CD4-positive, CD25-positive, alpha-beta regulatory T cell (primary cell): ENCODE measurements at regions not wholly inside any gene's neighbourhood (a gene's known extent, or its start where the extent isn't known, plus 50 kb on each side); places are given as distances from the start of the nearest gene placed in this dataset.

ENCODE experiments used
- ATAC-seq, 2 donors: fragments of 150-1000 bp; cut with Tn5 transposase; one replicate each; pipeline ENCODE4 v1.10.0; 2021; ENCODE audit warnings: low read depth in 2 of 2, moderate number of reproducible peaks in 2 of 2, moderate library complexity in 1 of 2
- DNase-seq, 3 donors: peaks; one replicate each; pipeline versions ENCODE4 v3.0.0 to v3.0.0-alpha.2; 2012 to 2022; ENCODE audit warnings: mixed read lengths in 1 of 3
- H3K27ac ChIP-seq: one replicate; pipeline ENCODE4 v1.7.0; 2013; ENCODE audit warnings: mild to moderate bottlenecking, low read length; ENCODE audit not compliant: insufficient read depth, poor library complexity, severe bottlenecking
- H3K27me3 ChIP-seq: one replicate; pipeline ENCODE4 v1.7.0; 2013; ENCODE audit warnings: low read length; ENCODE audit not compliant: control insufficient read depth, insufficient read depth
- H3K36me3 ChIP-seq: one replicate; pipeline ENCODE4 v1.7.0; 2013; ENCODE audit warnings: mild to moderate bottlenecking, low read length, moderate library complexity; ENCODE audit not compliant: control insufficient read depth, insufficient read depth
- H3K4me1 ChIP-seq: 2 replicates; pipeline ENCODE4 v1.7.0; 2013; ENCODE audit warnings: mild to moderate bottlenecking, low read length; ENCODE audit not compliant: insufficient read depth, control insufficient read depth, poor library complexity, severe bottlenecking
- H3K4me3 ChIP-seq: one replicate; pipeline ENCODE4 v1.7.0; 2013; ENCODE audit warnings: low read depth, mild to moderate bottlenecking, low read length, moderate library complexity
- H3K9me3 ChIP-seq, 2 experiments: 1 replicate in 1 of 2; 2 replicates in 1 of 2; pipeline ENCODE4 v1.7.0; 2013; ENCODE audit warnings: low read length in 2 of 2, mild to moderate bottlenecking in 1 of 2, moderate library complexity in 1 of 2; ENCODE audit not compliant: control insufficient read depth in 2 of 2
- H3K27ac Mint-ChIP-seq, 3 donors: one replicate each; pipeline ENCODE4 v1.8.0; 2020 to 2022; ENCODE audit warnings: mild to moderate bottlenecking in 3 of 3, mixed read lengths in 3 of 3, moderate library complexity in 2 of 3
- H3K27me3 Mint-ChIP-seq: one replicate; pipeline ENCODE4 v1.8.0; 2022; ENCODE audit warnings: mild to moderate bottlenecking, mixed read lengths
- H3K36me3 Mint-ChIP-seq: one replicate; pipeline ENCODE4 v1.8.0; 2020; ENCODE audit warnings: mixed read lengths
- H3K4me1 Mint-ChIP-seq, 4 donors: one replicate each; pipeline ENCODE4 v1.8.0; 2020 to 2022; ENCODE audit warnings: mixed read lengths in 4 of 4, mild to moderate bottlenecking in 1 of 4
- H3K4me3 Mint-ChIP-seq, 4 donors: one replicate each; pipeline ENCODE4 v1.8.0; 2020 to 2022; ENCODE audit warnings: mild to moderate bottlenecking in 4 of 4, mixed read lengths in 4 of 4, moderate library complexity in 3 of 4
- H3K9me3 Mint-ChIP-seq, 7 donors: one replicate each; pipeline ENCODE4 v1.8.0; 2020 to 2022; ENCODE audit warnings: mixed read lengths in 7 of 7, mild to moderate bottlenecking in 3 of 7, moderate library complexity in 2 of 7

- Mint-ChIP-seq H3K4me1 (no peaks in the 10 kb centered on the region), H3K36me3 (no peaks in the 10 kb centered on the region), H3K27ac (no peak overlapping the region), H3K27me3 (no peaks in the 10 kb centered on the region), H3K9me3 (peaks cover 0 to 6% (median 0%) of the 10 kb centered on the region in 7 donors), H3K4me3 (no peak overlapping the region)
- ATAC-seq, result no peak
- no peaks in the 10 kb centered on the region for H3K36me3 ChIP-seq
- H3K4me3 ChIP-seq, result no peak overlapping the region
- no peak for DNase-seq
- peaks cover 0 to 2% of the 10 kb centered on the region in 2 experiments for H3K9me3 ChIP-seq
- H3K27ac ChIP-seq, result no peak overlapping the region
- no peaks in the 10 kb centered on the region for H3K4me1 ChIP-seq
- no peaks in the 10 kb centered on the region for H3K27me3 ChIP-seq
Observed at GRCh38 chrX:26376037-26376708, 160.2 kb downstream of the MAGEB5 start.

DNA sequence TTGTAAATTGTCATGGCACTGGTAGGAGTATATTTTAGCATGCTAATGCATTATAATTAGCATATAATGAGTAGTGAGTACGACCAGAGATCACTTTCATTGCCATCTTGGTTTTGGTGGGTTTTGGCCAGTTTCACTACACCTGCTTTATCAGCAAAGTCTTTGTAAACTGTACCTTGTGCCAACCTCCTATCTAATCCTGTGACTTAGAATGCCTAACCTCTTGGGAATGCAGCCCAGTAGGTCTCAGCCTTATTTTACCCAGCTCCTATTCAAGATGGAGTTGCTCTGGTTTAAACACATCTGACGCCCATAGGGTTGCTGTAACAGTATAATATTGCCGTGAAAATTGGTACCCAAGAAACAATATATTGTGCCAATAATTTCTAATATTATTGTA is 159.4 kb downstream of the MAGEB5 start:
- Mint-ChIP-seq H3K27me3 (no peaks in the 10 kb centered on the region), H3K36me3 (no peaks in the 10 kb centered on the region), H3K4me3 (no peak overlapping the region), H3K9me3 (peaks cover 0 to 8% (median 4%) of the 10 kb centered on the region in 7 donors), H3K4me1 (no peaks in the 10 kb centered on the region), H3K27ac (no peak overlapping the region)
- Histone ChIP-seq H3K9me3 (peaks cover 0 to 2% of the 10 kb centered on the region in 2 experiments), H3K4me1 (no peaks in the 10 kb centered on the region), H3K27ac (no peak overlapping the region), H3K36me3 (no peaks in the 10 kb centered on the region), H3K4me3 (no peak overlapping the region), H3K27me3 (no peaks in the 10 kb centered on the region)
- DNase-seq (no peak), ATAC-seq (no peak)

DNA sequence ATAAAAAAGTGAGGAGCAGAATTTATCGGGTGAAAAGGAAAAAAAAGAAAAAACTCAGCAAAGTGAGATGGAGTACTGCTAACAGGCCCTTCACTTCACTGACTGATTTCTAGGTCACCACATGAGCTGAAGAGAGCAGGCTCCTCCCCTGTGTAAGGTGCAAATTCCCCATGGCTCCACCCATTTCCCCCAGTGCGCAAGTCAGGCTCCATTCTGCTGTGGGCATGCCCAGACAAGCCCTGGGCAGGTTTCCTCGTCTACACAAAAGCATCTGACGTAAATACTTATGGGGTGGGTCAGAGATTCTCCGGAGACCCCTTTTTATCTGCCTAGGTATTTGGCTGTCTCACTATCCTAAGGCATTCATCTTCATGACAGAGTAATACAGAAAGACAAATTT is 157.9 kb downstream of the MAGEB5 start:
- Histone ChIP-seq H3K27ac (no peak overlapping the region), H3K4me1 (no peaks in the 10 kb centered on the region), H3K27me3 (no peaks in the 10 kb centered on the region), H3K36me3 (no peaks in the 10 kb centered on the region), H3K9me3 (peaks cover 2 to 4% of the 10 kb centered on the region in 2 experiments), H3K4me3 (no peak overlapping the region)
- H3K36me3 Mint-ChIP-seq, result no peaks in the 10 kb centered on the region
- H3K4me3 Mint-ChIP-seq, result no peak overlapping the region
- peaks cover 0 to 7% (median 6%) of the 10 kb centered on the region in 7 donors for H3K9me3 Mint-ChIP-seq
- H3K27me3 Mint-ChIP-seq, result no peaks in the 10 kb centered on the region
- DNase-seq (peak in 1 of 3 donors; percentile 0), ATAC-seq (no peak)
- H3K4me1 Mint-ChIP-seq, result no peaks in the 10 kb centered on the region
- no peak overlapping the region for H3K27ac Mint-ChIP-seq

GRCh38 chrX:26352891-26353430 is 137.0 kb downstream of the MAGEB5 start:
- Mint-ChIP-seq H3K4me3 (no peak overlapping the region), H3K36me3 (no peaks in the 10 kb centered on the region), H3K27ac (no peak overlapping the region), H3K27me3 (no peaks in the 10 kb centered on the region), H3K9me3 (peaks cover 0 to 6% (median 0%) of the 10 kb centered on the region in 7 donors), H3K4me1 (no peaks in the 10 kb centered on the region)
- no peak overlapping the region for H3K4me3 ChIP-seq
- H3K36me3 ChIP-seq, result no peaks in the 10 kb centered on the region
- H3K4me1 ChIP-seq, result no peaks in the 10 kb centered on the region
- no peaks in the 10 kb centered on the region for H3K27me3 ChIP-seq
- no peak overlapping the region for H3K27ac ChIP-seq
- ATAC-seq (no peak), DNase-seq (no peak)
- H3K9me3 ChIP-seq, result no peaks in the 10 kb centered on the region

DNA sequence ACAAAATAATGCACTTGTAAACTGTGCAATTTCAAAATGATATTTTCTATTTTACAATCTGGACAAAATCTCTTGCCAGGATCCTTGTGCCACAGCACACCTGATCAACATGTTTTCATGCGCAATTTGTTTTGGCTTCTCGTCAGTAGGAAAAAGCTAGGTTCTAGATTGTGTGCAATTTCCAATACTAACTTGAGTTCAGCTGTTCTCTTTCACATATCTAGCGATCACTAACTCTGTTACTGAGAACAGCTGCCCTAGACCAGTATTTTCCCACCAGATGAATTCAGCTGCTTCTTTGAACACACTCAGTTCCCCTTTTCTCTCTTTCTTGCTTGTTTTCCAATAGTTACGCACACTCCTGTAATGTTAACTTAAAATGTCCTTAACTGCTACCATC is 131.2 kb downstream of the MAGEB5 start:
- DNase-seq (no peak), ATAC-seq (no peak)
- Mint-ChIP-seq H3K36me3 (no peaks in the 10 kb centered on the region), H3K4me3 (no peak overlapping the region), H3K9me3 (peaks cover 0 to 4% (median 0%) of the 10 kb centered on the region in 7 donors), H3K27ac (no peak overlapping the region), H3K27me3 (no peaks in the 10 kb centered on the region), H3K4me1 (no peaks in the 10 kb centered on the region)
- Histone ChIP-seq H3K27me3 (no peaks in the 10 kb centered on the region), H3K4me3 (no peak overlapping the region), H3K4me1 (no peaks in the 10 kb centered on the region), H3K27ac (no peak overlapping the region), H3K9me3 (no peaks in the 10 kb centered on the region), H3K36me3 (no peaks in the 10 kb centered on the region)

DNA sequence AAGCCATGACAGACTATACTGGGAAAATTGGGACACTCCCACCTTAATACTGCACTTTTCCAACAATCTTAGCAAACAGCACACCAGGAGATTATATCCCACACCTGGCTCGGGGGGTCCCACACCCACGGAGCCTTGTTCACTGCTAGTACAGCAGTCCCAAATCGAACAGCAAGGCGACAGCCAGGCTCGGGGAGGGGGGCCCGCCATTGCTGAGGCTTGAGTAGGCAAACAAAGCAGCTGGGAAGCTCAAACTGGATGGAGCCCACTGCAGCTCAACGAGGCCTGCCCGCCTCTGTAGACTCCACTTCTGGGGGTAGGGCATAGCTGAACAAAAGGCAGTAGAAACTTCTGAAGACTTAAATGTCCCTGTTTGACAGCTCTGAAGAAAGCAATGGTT is 118.3 kb downstream of the MAGEB5 start:
- Mint-ChIP-seq H3K4me1 (no peaks in the 10 kb centered on the region), H3K27ac (no peak overlapping the region), H3K4me3 (no peak overlapping the region), H3K9me3 (peaks cover 0 to 8% (median 0%) of the 10 kb centered on the region in 7 donors), H3K36me3 (no peaks in the 10 kb centered on the region), H3K27me3 (no peaks in the 10 kb centered on the region)
- no peak for DNase-seq
- no peaks in the 10 kb centered on the region for H3K27me3 ChIP-seq
- no peaks in the 10 kb centered on the region for H3K9me3 ChIP-seq
- H3K36me3 ChIP-seq, result no peaks in the 10 kb centered on the region
- no peak overlapping the region for H3K27ac ChIP-seq
- ATAC-seq, result no peak
- no peak overlapping the region for H3K4me3 ChIP-seq
- no peaks in the 10 kb centered on the region for H3K4me1 ChIP-seq

DNA sequence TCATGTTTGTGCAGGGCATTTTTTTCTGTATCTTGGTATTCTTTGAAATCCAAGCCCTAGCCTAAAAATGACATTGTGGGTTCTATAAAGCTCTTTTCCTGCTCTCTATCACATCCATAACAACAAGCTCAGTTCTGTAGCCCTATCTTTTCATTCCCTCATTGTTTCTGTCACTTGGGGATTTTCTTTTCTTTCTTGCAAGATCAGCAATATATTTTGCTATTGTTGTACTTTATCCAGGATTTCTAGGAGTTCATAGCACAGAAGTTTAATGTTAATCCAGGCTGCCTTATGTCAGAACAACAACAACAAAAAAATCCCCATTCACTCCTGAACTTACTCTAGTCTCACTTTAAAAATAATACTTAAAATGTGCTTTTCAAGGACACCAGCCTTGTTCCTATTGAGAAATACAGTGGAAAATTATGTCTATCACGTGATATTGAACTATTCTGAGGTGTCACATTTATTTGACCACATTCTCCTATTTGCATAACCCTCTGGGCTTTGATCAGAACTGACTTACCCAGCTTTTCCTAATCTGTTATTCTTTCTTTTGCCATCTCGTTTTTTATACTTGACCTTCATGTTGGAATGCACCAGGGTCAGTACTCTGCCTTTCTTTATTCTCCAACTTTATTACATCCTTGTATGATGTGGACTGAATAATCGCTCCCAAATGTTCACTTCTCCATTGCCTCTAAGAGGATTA is 112.8 kb downstream of the MAGEB5 start:
- no peak overlapping the region for H3K4me3 Mint-ChIP-seq
- no peaks in the 10 kb centered on the region for H3K4me1 Mint-ChIP-seq
- no peaks in the 10 kb centered on the region for H3K36me3 ChIP-seq
- no peaks in the 10 kb centered on the region for H3K27me3 Mint-ChIP-seq
- ATAC-seq (no peak), DNase-seq (no peak)
- no peak overlapping the region for H3K4me3 ChIP-seq
- H3K36me3 Mint-ChIP-seq, result no peaks in the 10 kb centered on the region
- H3K9me3 ChIP-seq, result no peaks in the 10 kb centered on the region
- H3K27ac ChIP-seq, result no peak overlapping the region
- H3K4me1 ChIP-seq, result no peaks in the 10 kb centered on the region
- no peaks in the 10 kb centered on the region for H3K27me3 ChIP-seq
- H3K27ac Mint-ChIP-seq, result no peak overlapping the region
- H3K9me3 Mint-ChIP-seq, result peaks cover 0 to 3% (median 0%) of the 10 kb centered on the region in 7 donors
